ENCODE measurements at regions not wholly inside any gene's neighbourhood (a gene's known extent, or its start where the extent isn't known, plus 50 kb on each side); places are given as distances from the start of the nearest gene placed in this dataset.
"Not testable (repeated sequence)": the region's sequence is repeated elsewhere in the genome, so short reads cannot be mapped to it uniquely, and the experiment has no call there.

- Mint-ChIP-seq H3K27me3 (ENCODE audit: low read depth) (no peaks in the 10 kb centered on the region), H3K4me1 (ENCODE audit: low read depth) (no peaks in the 10 kb centered on the region)
- DNase-seq: no peak
Observed at GRCh38 chr2:35585972-35586371, 769.6 kb upstream of the CRIM1 start.

GRCh38 chr2:35582637-35583036 is 772.9 kb upstream of the CRIM1 start:
- no peaks in the 10 kb centered on the region for H3K4me1 Mint-ChIP-seq (ENCODE audit: low read depth)
- H3K27me3 Mint-ChIP-seq (ENCODE audit: low read depth): no peaks in the 10 kb centered on the region
- DNase-seq (no peak), ATAC-seq (replicated peaks in 1 of 2) (no peak)
- no peak overlapping the region for H3K27ac Mint-ChIP-seq
- no peak overlapping the region for H3K4me3 Mint-ChIP-seq
- H3K36me3 Mint-ChIP-seq (ENCODE audit: insufficient read depth in 2 of 2): peaks cover 2 to 5% of the 10 kb centered on the region in 2 donors
- H3K9me3 Mint-ChIP-seq: peaks cover 3 to 5% of the 10 kb centered on the region in 2 donors

More at GRCh38 chr2:35585972-35586371, 769.6 kb upstream of the CRIM1 start:
- H3K27ac Mint-ChIP-seq: no peak overlapping the region
- no peak for ATAC-seq (replicated peaks in 1 of 2)
- peaks cover 2 to 5% of the 10 kb centered on the region in 2 donors for H3K9me3 Mint-ChIP-seq
- no peak overlapping the region for H3K4me3 Mint-ChIP-seq
- H3K36me3 Mint-ChIP-seq (ENCODE audit: insufficient read depth in 2 of 2): peaks cover 2 to 5% of the 10 kb centered on the region in 2 donors

- Mint-ChIP-seq H3K4me1 (ENCODE audit: low read depth) (no peaks in the 10 kb centered on the region), H3K27ac (no peak overlapping the region), H3K36me3 (ENCODE audit: insufficient read depth in 2 of 2) (peaks cover 0 to 1% of the 10 kb centered on the region in 2 donors), H3K9me3 (peaks cover 2 to 4% of the 10 kb centered on the region in 2 donors), H3K27me3 (ENCODE audit: low read depth) (no peaks in the 10 kb centered on the region), H3K4me3 (no peak overlapping the region)
- ATAC-seq (replicated peaks in 1 of 2) (no peak), DNase-seq (no peak)
Observed at GRCh38 chr2:35580956-35581355, 774.6 kb upstream of the CRIM1 start.

GRCh38 chr2:35568574-35568973 is 787.0 kb upstream of the CRIM1 start:
- H3K4me3 Mint-ChIP-seq; H3K36me3 Mint-ChIP-seq (ENCODE audit: insufficient read depth in 2 of 2); DNase-seq; H3K9me3 Mint-ChIP-seq; H3K27ac Mint-ChIP-seq; H3K27me3 Mint-ChIP-seq (ENCODE audit: low read depth); H3K4me1 Mint-ChIP-seq (ENCODE audit: low read depth); ATAC-seq (replicated peaks in 1 of 2): not testable (repeated sequence)

GRCh38 chr2:35562488-35562887 is 793.1 kb upstream of the CRIM1 start:
- H3K36me3 Mint-ChIP-seq (ENCODE audit: insufficient read depth in 2 of 2): no peaks in the 10 kb centered on the region
- no peak overlapping the region for H3K27ac Mint-ChIP-seq
- no peak for DNase-seq
- no peaks in the 10 kb centered on the region for H3K4me1 Mint-ChIP-seq (ENCODE audit: low read depth)
- no peak for ATAC-seq (replicated peaks in 1 of 2)
- no peaks in the 10 kb centered on the region for H3K27me3 Mint-ChIP-seq (ENCODE audit: low read depth)
- H3K9me3 Mint-ChIP-seq: peaks cover 0 to 8% of the 10 kb centered on the region in 2 donors
- no peak overlapping the region for H3K4me3 Mint-ChIP-seq

GRCh38 chr2:35548171-35548570 is 807.4 kb upstream of the CRIM1 start:
- no peaks in the 10 kb centered on the region for H3K4me1 Mint-ChIP-seq (ENCODE audit: low read depth)
- no peak overlapping the region for H3K27ac Mint-ChIP-seq
- peaks cover 0 to 3% of the 10 kb centered on the region in 2 donors for H3K9me3 Mint-ChIP-seq
- DNase-seq (no peak), ATAC-seq (replicated peaks in 1 of 2) (no peak)
- H3K36me3 Mint-ChIP-seq (ENCODE audit: insufficient read depth in 2 of 2): no peaks in the 10 kb centered on the region
- no peak overlapping the region for H3K4me3 Mint-ChIP-seq
- no peaks in the 10 kb centered on the region for H3K27me3 Mint-ChIP-seq (ENCODE audit: low read depth)

GRCh38 chr2:35545301-35545700 is 810.3 kb upstream of the CRIM1 start:
- Mint-ChIP-seq H3K9me3 (peaks cover 0 to 3% of the 10 kb centered on the region in 2 donors), H3K27ac (no peak overlapping the region), H3K36me3 (ENCODE audit: insufficient read depth in 2 of 2) (no peaks in the 10 kb centered on the region), H3K27me3 (ENCODE audit: low read depth) (no peaks in the 10 kb centered on the region), H3K4me1 (ENCODE audit: low read depth) (no peaks in the 10 kb centered on the region), H3K4me3 (no peak overlapping the region)
- DNase-seq: no peak
- ATAC-seq (replicated peaks in 1 of 2): no peak

GRCh38 chr2:35538796-35539195 is 816.8 kb upstream of the CRIM1 start:
- Mint-ChIP-seq H3K9me3 (peaks cover 0 to 3% of the 10 kb centered on the region in 2 donors), H3K27ac (no peak overlapping the region), H3K4me3 (no peak overlapping the region), H3K4me1 (ENCODE audit: low read depth) (no peaks in the 10 kb centered on the region), H3K27me3 (ENCODE audit: low read depth) (no peaks in the 10 kb centered on the region), H3K36me3 (ENCODE audit: insufficient read depth in 2 of 2) (no peaks in the 10 kb centered on the region)
- ATAC-seq (replicated peaks in 1 of 2): no peak
- no peak for DNase-seq

GRCh38 chr2:35530615-35531135 is 824.9 kb upstream of the CRIM1 start:
- H3K27ac Mint-ChIP-seq: no peak overlapping the region
- ATAC-seq (replicated peaks in 1 of 2): no peak

GRCh38 chr2:35526741-35527140 is 828.8 kb upstream of the CRIM1 start:
- DNase-seq (no peak), ATAC-seq (replicated peaks in 1 of 2) (no peak)
- H3K27me3 Mint-ChIP-seq (ENCODE audit: low read depth): no peaks in the 10 kb centered on the region
- no peaks in the 10 kb centered on the region for H3K4me1 Mint-ChIP-seq (ENCODE audit: low read depth)
- no peak overlapping the region for H3K4me3 Mint-ChIP-seq
- H3K9me3 Mint-ChIP-seq: peaks cover 11 to 12% of the 10 kb centered on the region in 2 donors
- peaks cover 0 to 1% of the 10 kb centered on the region in 2 donors for H3K36me3 Mint-ChIP-seq (ENCODE audit: insufficient read depth in 2 of 2)
- no peak overlapping the region for H3K27ac Mint-ChIP-seq

More at GRCh38 chr2:35530615-35531135, 824.9 kb upstream of the CRIM1 start:
- Mint-ChIP-seq H3K27me3 (ENCODE audit: low read depth) (no peaks in the 10 kb centered on the region), H3K36me3 (ENCODE audit: insufficient read depth in 2 of 2) (peaks cover 0 to 1% of the 10 kb centered on the region in 2 donors), H3K9me3 (peaks cover 9 to 11% of the 10 kb centered on the region in 2 donors), H3K4me1 (ENCODE audit: low read depth) (no peaks in the 10 kb centered on the region), H3K4me3 (no peak overlapping the region)
- no peak for DNase-seq

GRCh38 chr2:35522450-35522849 is 833.1 kb upstream of the CRIM1 start:
- DNase-seq: no peak
- Mint-ChIP-seq H3K4me3 (no peak overlapping the region), H3K27me3 (ENCODE audit: low read depth) (no peaks in the 10 kb centered on the region), H3K36me3 (ENCODE audit: insufficient read depth in 2 of 2) (no peaks in the 10 kb centered on the region), H3K9me3 (peaks cover 2 to 7% of the 10 kb centered on the region in 2 donors), H3K4me1 (ENCODE audit: low read depth) (no peaks in the 10 kb centered on the region), H3K27ac (no peak overlapping the region)
- ATAC-seq (replicated peaks in 1 of 2): no peak

GRCh38 chr2:35510636-35511035 is 844.9 kb upstream of the CRIM1 start:
- Mint-ChIP-seq H3K4me1 (ENCODE audit: low read depth) (no peaks in the 10 kb centered on the region), H3K27ac (no peak overlapping the region), H3K27me3 (ENCODE audit: low read depth) (no peaks in the 10 kb centered on the region), H3K4me3 (no peak overlapping the region), H3K36me3 (ENCODE audit: insufficient read depth in 2 of 2) (peaks cover 0 to 4% of the 10 kb centered on the region in 2 donors), H3K9me3 (peaks cover 3 to 8% of the 10 kb centered on the region in 2 donors)
- DNase-seq: no peak
- no peak for ATAC-seq (replicated peaks in 1 of 2)

GRCh38 chr2:35508601-35509000 is 847.0 kb upstream of the CRIM1 start:
- Mint-ChIP-seq H3K36me3 (ENCODE audit: insufficient read depth in 2 of 2) (peaks cover 0 to 4% of the 10 kb centered on the region in 2 donors), H3K4me1 (ENCODE audit: low read depth) (no peaks in the 10 kb centered on the region), H3K4me3 (no peak overlapping the region), H3K27ac (no peak overlapping the region), H3K27me3 (ENCODE audit: low read depth) (no peaks in the 10 kb centered on the region), H3K9me3 (peaks cover 3 to 7% of the 10 kb centered on the region in 2 donors)
- ATAC-seq (replicated peaks in 1 of 2) (no peak), DNase-seq (no peak)

- no peak overlapping the region for H3K27ac Mint-ChIP-seq
- DNase-seq: no peak
- no peaks in the 10 kb centered on the region for H3K36me3 Mint-ChIP-seq (ENCODE audit: insufficient read depth in 2 of 2)
- peaks cover 0 to 4% of the 10 kb centered on the region in 2 donors for H3K9me3 Mint-ChIP-seq
- no peaks in the 10 kb centered on the region for H3K4me1 Mint-ChIP-seq (ENCODE audit: low read depth)
- no peak overlapping the region for H3K4me3 Mint-ChIP-seq
- no peak for ATAC-seq (replicated peaks in 1 of 2)
- H3K27me3 Mint-ChIP-seq (ENCODE audit: low read depth): no peaks in the 10 kb centered on the region
Observed at GRCh38 chr2:35504419-35504818, 851.2 kb upstream of the CRIM1 start.
